ENCODE measurements at regions not wholly inside any gene's neighbourhood (a gene's known extent, or its start where the extent isn't known, plus 50 kb on each side); places are given as distances from the start of the nearest gene placed in this dataset.

GRCh38 chr15:25947323-25948314, 84.5 kb upstream of the ATP10A start:
- DNase-seq, result no peak

GRCh38 chr15:25946241-25946805, 83.2 kb upstream of the ATP10A start:
- no peak for DNase-seq

- no peak for DNase-seq
These were observed 81.3 kb upstream of the ATP10A start for GRCh38 chr15:25944386-25944785.

- DNase-seq, result no peak
These were observed 80.7 kb upstream of the ATP10A start for GRCh38 chr15:25943831-25944230.

GRCh38 chr15:25939122-25939521, 76.0 kb upstream of the ATP10A start:
- no peak for DNase-seq

- no peak for DNase-seq
These were observed 74.7 kb upstream of the ATP10A start for GRCh38 chr15:25937796-25938195.

- DNase-seq, result no peak
These were observed 72.9 kb upstream of the ATP10A start for GRCh38 chr15:25936004-25936403.

GRCh38 chr15:25933456-25934158, 70.5 kb upstream of the ATP10A start:
- DNase-seq, result no peak

GRCh38 chr15:25932696-25933095, 69.6 kb upstream of the ATP10A start:
- DNase-seq, result no peak

- DNase-seq, result no peak
These were observed 68.7 kb upstream of the ATP10A start for GRCh38 chr15:25931851-25932250.

- DNase-seq, result no peak
These were observed 67.8 kb upstream of the ATP10A start for GRCh38 chr15:25930931-25931330.
